ENCODE measurements at regions not wholly inside any gene's neighbourhood (a gene's known extent, or its start where the extent isn't known, plus 50 kb on each side); places are given as distances from the start of the nearest gene placed in this dataset.

- H3K79me1 ChIP-seq (ENCODE audit: low read depth, low read length): no peaks in the 10 kb centered on the region
- H3K14ac ChIP-seq (ENCODE audit: low read length): no peak overlapping the region
- WGBS, 2 donors (ENCODE audit: extremely low coverage in 2 of 2, insufficient read length in 2 of 2, insufficient replicate concordance in 1 of 2): no CpG with 5 or more reads among the region's 1 CpG
- H2AK5ac ChIP-seq (ENCODE audit: low read depth, low read length): no peak overlapping the region
- H2BK12ac ChIP-seq (ENCODE audit: low read length): no peak overlapping the region
- H4K8ac ChIP-seq (ENCODE audit: low read depth, low read length): no peak overlapping the region
- H2BK5ac ChIP-seq (ENCODE audit: low read length): no peak overlapping the region
- peaks cover 0 to 2% of the 10 kb centered on the region in 2 donors for H3K9me3 ChIP-seq (replicated peaks in 1 of 2; ENCODE audit: control insufficient read depth in 2 of 2, insufficient read depth in 1 of 2, low read depth in 1 of 2, low read length in 2 of 2)
- no peak overlapping the region for H2BK15ac ChIP-seq (ENCODE audit: low read length)
- H3K4me2 ChIP-seq (ENCODE audit: insufficient read depth, low read length, poor library complexity, severe bottlenecking): no peak overlapping the region
- H3K4ac ChIP-seq (ENCODE audit: low read length): no peak overlapping the region
- no peak overlapping the region for H3K23ac ChIP-seq (ENCODE audit: low read depth, low read length, poor library complexity)
- no peaks in the 10 kb centered on the region for H3K27me3 ChIP-seq (ENCODE audit: control insufficient read depth in 3 of 3, insufficient read depth in 3 of 3, low read depth in 1 of 3, low read length in 3 of 3)
- no peak for DNase-seq (ENCODE audit: low spot score)
- H2AFZ ChIP-seq (ENCODE audit: low read length): no peak overlapping the region
- no peak overlapping the region for H3K4me3 ChIP-seq (ENCODE audit: low read length in 2 of 2)
- no peak overlapping the region for H2BK120ac ChIP-seq (ENCODE audit: low read depth, low read length)
- H3K27ac ChIP-seq (replicated peaks; ENCODE audit: low read length): no peak overlapping the region
- no peak overlapping the region for H3K9ac ChIP-seq (ENCODE audit: low read depth, low read length, poor library complexity)
- H3K18ac ChIP-seq (ENCODE audit: low read length): no peak overlapping the region
- H4K91ac ChIP-seq (ENCODE audit: low read depth, low read length, poor library complexity): no peak overlapping the region
- no peaks in the 10 kb centered on the region for H3K4me1 ChIP-seq (ENCODE audit: control insufficient read depth in 2 of 2, insufficient read depth in 1 of 2, low read depth in 1 of 2, low read length in 2 of 2)
- no peaks in the 10 kb centered on the region for H3K36me3 ChIP-seq (replicated peaks in 1 of 2; ENCODE audit: control insufficient read depth in 2 of 2, insufficient read depth in 2 of 2, low read length in 2 of 2)
Measured at GRCh38 chr3:46120983-46121382, 87.1 kb downstream of the CCR1 start.

GRCh38 chr3:46119709-46120498 is 88.2 kb downstream of the CCR1 start:
- no peak overlapping the region for H3K9ac ChIP-seq (ENCODE audit: low read depth, low read length, poor library complexity)

GRCh38 chr3:46119253-46119652 is 88.9 kb downstream of the CCR1 start:
- Histone ChIP-seq H3K9me3 (replicated peaks in 1 of 2; ENCODE audit: control insufficient read depth in 2 of 2, insufficient read depth in 1 of 2, low read depth in 1 of 2, low read length in 2 of 2) (peaks cover 0 to 2% of the 10 kb centered on the region in 2 donors), H2BK5ac (ENCODE audit: low read length) (no peak overlapping the region), H2AK5ac (ENCODE audit: low read depth, low read length) (no peak overlapping the region), H3K23ac (ENCODE audit: low read depth, low read length, poor library complexity) (no peak overlapping the region), H2AFZ (ENCODE audit: low read length) (no peak overlapping the region), H3K36me3 (replicated peaks in 1 of 2; ENCODE audit: control insufficient read depth in 2 of 2, insufficient read depth in 2 of 2, low read length in 2 of 2) (no peaks in the 10 kb centered on the region), H3K14ac (ENCODE audit: low read length) (no peak overlapping the region), H3K4ac (ENCODE audit: low read length) (no peak overlapping the region), H4K91ac (ENCODE audit: low read depth, low read length, poor library complexity) (no peak overlapping the region), H2BK12ac (ENCODE audit: low read length) (no peak overlapping the region), H3K27me3 (ENCODE audit: control insufficient read depth in 3 of 3, insufficient read depth in 3 of 3, low read depth in 1 of 3, low read length in 3 of 3) (no peaks in the 10 kb centered on the region), H3K18ac (ENCODE audit: low read length) (no peak overlapping the region), H3K79me1 (ENCODE audit: low read depth, low read length) (no peaks in the 10 kb centered on the region), H3K27ac (replicated peaks; ENCODE audit: low read length) (no peak overlapping the region), H4K8ac (ENCODE audit: low read depth, low read length) (no peak overlapping the region), H3K4me1 (ENCODE audit: control insufficient read depth in 2 of 2, insufficient read depth in 1 of 2, low read depth in 1 of 2, low read length in 2 of 2) (no peaks in the 10 kb centered on the region), H2BK15ac (ENCODE audit: low read length) (no peak overlapping the region), H3K9ac (ENCODE audit: low read depth, low read length, poor library complexity) (no peak overlapping the region), H3K4me2 (ENCODE audit: insufficient read depth, low read length, poor library complexity, severe bottlenecking) (no peak overlapping the region), H2BK120ac (ENCODE audit: low read depth, low read length) (no peak overlapping the region), H3K4me3 (ENCODE audit: low read length in 2 of 2) (no peak overlapping the region)
- WGBS, 2 donors (ENCODE audit: extremely low coverage in 2 of 2, insufficient read length in 2 of 2, insufficient replicate concordance in 1 of 2): no CpG with 5 or more reads among the region's 3 CpGs
- no peak for DNase-seq (ENCODE audit: low spot score)

More at GRCh38 chr3:46119709-46120498, 88.2 kb downstream of the CCR1 start:
- H3K18ac ChIP-seq (ENCODE audit: low read length): no peak overlapping the region
- no peak overlapping the region for H3K14ac ChIP-seq (ENCODE audit: low read length)
- H3K4me1 ChIP-seq (ENCODE audit: control insufficient read depth in 2 of 2, insufficient read depth in 1 of 2, low read depth in 1 of 2, low read length in 2 of 2): no peaks in the 10 kb centered on the region
- no peak for DNase-seq (ENCODE audit: low spot score)
- no peak overlapping the region for H2BK5ac ChIP-seq (ENCODE audit: low read length)
- H3K27me3 ChIP-seq (ENCODE audit: control insufficient read depth in 3 of 3, insufficient read depth in 3 of 3, low read depth in 1 of 3, low read length in 3 of 3): no peaks in the 10 kb centered on the region
- H3K23ac ChIP-seq (ENCODE audit: low read depth, low read length, poor library complexity): no peak overlapping the region
- H3K27ac ChIP-seq (replicated peaks; ENCODE audit: low read length): no peak overlapping the region
- H3K79me1 ChIP-seq (ENCODE audit: low read depth, low read length): no peaks in the 10 kb centered on the region
- H2AK5ac ChIP-seq (ENCODE audit: low read depth, low read length): no peak overlapping the region
- no CpG with 5 or more reads among the region's 4 CpGs for WGBS, 2 donors (ENCODE audit: extremely low coverage in 2 of 2, insufficient read length in 2 of 2, insufficient replicate concordance in 1 of 2)
- H4K91ac ChIP-seq (ENCODE audit: low read depth, low read length, poor library complexity): no peak overlapping the region
- no peak overlapping the region for H2BK12ac ChIP-seq (ENCODE audit: low read length)
- H3K4me2 ChIP-seq (ENCODE audit: insufficient read depth, low read length, poor library complexity, severe bottlenecking): no peak overlapping the region
- H2BK120ac ChIP-seq (ENCODE audit: low read depth, low read length): no peak overlapping the region
- no peak overlapping the region for H2AFZ ChIP-seq (ENCODE audit: low read length)
- no peak overlapping the region for H3K4ac ChIP-seq (ENCODE audit: low read length)
- H3K9me3 ChIP-seq (replicated peaks in 1 of 2; ENCODE audit: control insufficient read depth in 2 of 2, insufficient read depth in 1 of 2, low read depth in 1 of 2, low read length in 2 of 2): peaks cover 0 to 2% of the 10 kb centered on the region in 2 donors
- no peaks in the 10 kb centered on the region for H3K36me3 ChIP-seq (replicated peaks in 1 of 2; ENCODE audit: control insufficient read depth in 2 of 2, insufficient read depth in 2 of 2, low read length in 2 of 2)
- H2BK15ac ChIP-seq (ENCODE audit: low read length): no peak overlapping the region
- H4K8ac ChIP-seq (ENCODE audit: low read depth, low read length): no peak overlapping the region
- H3K4me3 ChIP-seq (ENCODE audit: low read length in 2 of 2): no peak overlapping the region

GRCh38 chr3:46116996-46117395 is 89.7 kb upstream of the XCR1 start:
- Histone ChIP-seq H3K36me3 (replicated peaks in 1 of 2; ENCODE audit: control insufficient read depth in 2 of 2, insufficient read depth in 2 of 2, low read length in 2 of 2) (no peaks in the 10 kb centered on the region), H3K79me1 (ENCODE audit: low read depth, low read length) (no peaks in the 10 kb centered on the region), H3K18ac (ENCODE audit: low read length) (no peak overlapping the region), H3K4me3 (ENCODE audit: low read length in 2 of 2) (no peak overlapping the region), H3K23ac (ENCODE audit: low read depth, low read length, poor library complexity) (no peak overlapping the region), H2BK12ac (ENCODE audit: low read length) (no peak overlapping the region), H2AK5ac (ENCODE audit: low read depth, low read length) (no peak overlapping the region), H3K4me2 (ENCODE audit: insufficient read depth, low read length, poor library complexity, severe bottlenecking) (no peak overlapping the region), H3K9me3 (replicated peaks in 1 of 2; ENCODE audit: control insufficient read depth in 2 of 2, insufficient read depth in 1 of 2, low read depth in 1 of 2, low read length in 2 of 2) (peaks cover 0 to 2% of the 10 kb centered on the region in 2 donors), H3K27ac (replicated peaks; ENCODE audit: low read length) (no peak overlapping the region), H4K91ac (ENCODE audit: low read depth, low read length, poor library complexity) (no peak overlapping the region), H3K4ac (ENCODE audit: low read length) (no peak overlapping the region), H3K4me1 (ENCODE audit: control insufficient read depth in 2 of 2, insufficient read depth in 1 of 2, low read depth in 1 of 2, low read length in 2 of 2) (no peaks in the 10 kb centered on the region), H2BK5ac (ENCODE audit: low read length) (no peak overlapping the region), H4K8ac (ENCODE audit: low read depth, low read length) (no peak overlapping the region), H3K27me3 (ENCODE audit: control insufficient read depth in 3 of 3, insufficient read depth in 3 of 3, low read depth in 1 of 3, low read length in 3 of 3) (no peaks in the 10 kb centered on the region), H3K14ac (ENCODE audit: low read length) (no peak overlapping the region), H2BK15ac (ENCODE audit: low read length) (no peak overlapping the region), H2AFZ (ENCODE audit: low read length) (no peak overlapping the region), H2BK120ac (ENCODE audit: low read depth, low read length) (no peak overlapping the region), H3K9ac (ENCODE audit: low read depth, low read length, poor library complexity) (no peak overlapping the region)
- no CpG with 5 or more reads among the region's 4 CpGs for WGBS, 2 donors (ENCODE audit: extremely low coverage in 2 of 2, insufficient read length in 2 of 2, insufficient replicate concordance in 1 of 2)
- no peak for DNase-seq (ENCODE audit: low spot score)
